Body of pancreas (tissue), 4 donors: ENCODE measurements at regions not wholly inside any gene's neighbourhood (a gene's known extent, or its start where the extent isn't known, plus 50 kb on each side); places are given as distances from the start of the nearest gene placed in this dataset.
A peak's percentile ranks its signal among the peaks of the same experiment; 100 is the strongest.
"Not testable (repeated sequence)": the region's sequence is repeated elsewhere in the genome, so short reads cannot be mapped to it uniquely, and the experiment has no call there.

ENCODE experiments used
- ATAC-seq: fragments of 150-250 bp; one replicate; pipeline ENCODE4 v1.9.1; 2016
- DNase-seq, 4 donors: peaks; one replicate each; pipeline ENCODE4 v3.0.0-alpha.2; 2019
- H3K27ac ChIP-seq, 4 donors: fragments of 200-600 bp; sonication (generic); 1 replicate in 3 of 4; 2 replicates in 1 of 4; pipeline versions ENCODE4 v1.5.1 to v1.6.1; 2016 to 2019; ENCODE audit warnings: mild to moderate bottlenecking in 1 of 4, mixed read lengths in 1 of 4, moderate library complexity in 1 of 4
- H3K27me3 ChIP-seq, 2 donors: fragments of 200-600 bp; sonication (generic); one replicate each; pipeline ENCODE4 v1.6.0; 2016; ENCODE audit warnings: mild to moderate bottlenecking in 1 of 2
- H3K36me3 ChIP-seq, 2 donors: fragments of 200-600 bp; sonication (generic); replicated peaks in 1 of 2; 2 replicates each; pipeline ENCODE4 v1.5.1; 2016; ENCODE audit warnings: low read depth in 2 of 2; ENCODE audit not compliant: insufficient read depth in 1 of 2
- H3K4me1 ChIP-seq: fragments of 200-600 bp; sonication (generic); one replicate; pipeline ENCODE4 v1.6.0; 2016
- H3K4me3 ChIP-seq, 2 donors: fragments of 200-600 bp; sonication (generic); 1 replicate in 1 of 2; 2 replicates in 1 of 2; pipeline ENCODE4 v1.5.1; 2016 to 2019
- H3K9me3 ChIP-seq, 3 donors: fragments of 200-600 bp; sonication (generic); 1 replicate in 2 of 3; 2 replicates in 1 of 3; pipeline ENCODE4 v1.5.1; 2016
- POLR2A ChIP-seq, 3 donors: fragments of 450-650 bp; IDR thresholded peaks; one replicate each; pipeline ENCODE4 v1.6.1; 2016; ENCODE audit warnings: antibody characterized with exemption in 3 of 3, mild to moderate bottlenecking in 2 of 3
- WGBS, 2 donors: methylation state at CpG; one replicate each; pipeline ENCODE4 v1.1.5; 2017; 5-methylcytosine and 5-hydroxymethylcytosine counted together
- intact Hi-C: fragments of 100-400 bp; cut with DNase I; formaldehyde crosslinking; loops from one replicate; pipeline ENCODE4 v1.15.1; 2023
- TF ChIP-seq, protein P1 (sequence below), 7 experiments: fragments of 450-650 bp in 4 of 7; fragments of 200-600 bp in 3 of 7; sonication (generic) in 3 of 7; IDR thresholded peaks; one replicate each; pipeline ENCODE4 v1.5.1; 2016 to 2019; ENCODE audit warnings: antibody characterized with exemption in 7 of 7

DNA sequence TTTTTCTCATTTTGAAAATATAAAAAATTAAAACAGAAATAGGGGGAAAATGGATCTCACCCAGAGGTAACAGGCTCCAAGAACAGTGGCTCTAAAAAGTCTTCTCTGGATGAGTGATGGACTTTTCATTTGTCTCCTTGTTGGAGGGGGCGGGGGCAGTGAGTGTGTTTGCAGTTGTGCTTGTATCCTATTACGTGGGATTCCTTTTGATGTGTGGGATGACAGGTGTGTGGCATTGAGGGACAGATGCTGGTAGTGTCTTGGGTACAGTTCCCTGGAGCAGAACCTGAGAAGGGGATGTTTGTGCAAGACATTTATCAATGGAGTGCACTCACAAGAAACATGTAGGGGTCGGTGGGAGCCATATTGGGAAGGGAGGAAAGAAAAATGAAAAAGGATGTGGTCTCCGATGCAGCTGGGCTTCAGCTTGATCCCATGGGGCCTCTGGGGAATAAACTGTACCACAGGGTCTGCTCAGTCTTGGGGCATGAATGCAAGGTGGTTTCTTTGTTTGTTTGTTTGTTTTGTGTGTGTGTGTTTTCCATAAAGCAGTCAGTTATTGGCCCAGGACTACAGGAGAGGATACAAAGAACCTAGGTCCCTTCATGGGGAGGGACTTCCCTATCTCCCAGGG is 120.0 kb upstream of the SLC35G4 start:
- ATAC-seq (no peak), DNase-seq (no peak)
- Histone ChIP-seq H3K4me3 (no peak overlapping the region), H3K4me1 (no peaks in the 10 kb centered on the region), H3K36me3 (no peaks in the 10 kb centered on the region), H3K27ac (no peak overlapping the region), H3K27me3 (no peaks in the 10 kb centered on the region), H3K9me3 (no peaks in the 10 kb centered on the region)
- WGBS, 2 donors = 60 to 66% methylated on average over 4 of the region's 4 CpGs
- TF ChIP-seq POLR2A (IDR thresholded peaks at IDR 0.05) = no peak
- TF ChIP-seq, protein P1, sequence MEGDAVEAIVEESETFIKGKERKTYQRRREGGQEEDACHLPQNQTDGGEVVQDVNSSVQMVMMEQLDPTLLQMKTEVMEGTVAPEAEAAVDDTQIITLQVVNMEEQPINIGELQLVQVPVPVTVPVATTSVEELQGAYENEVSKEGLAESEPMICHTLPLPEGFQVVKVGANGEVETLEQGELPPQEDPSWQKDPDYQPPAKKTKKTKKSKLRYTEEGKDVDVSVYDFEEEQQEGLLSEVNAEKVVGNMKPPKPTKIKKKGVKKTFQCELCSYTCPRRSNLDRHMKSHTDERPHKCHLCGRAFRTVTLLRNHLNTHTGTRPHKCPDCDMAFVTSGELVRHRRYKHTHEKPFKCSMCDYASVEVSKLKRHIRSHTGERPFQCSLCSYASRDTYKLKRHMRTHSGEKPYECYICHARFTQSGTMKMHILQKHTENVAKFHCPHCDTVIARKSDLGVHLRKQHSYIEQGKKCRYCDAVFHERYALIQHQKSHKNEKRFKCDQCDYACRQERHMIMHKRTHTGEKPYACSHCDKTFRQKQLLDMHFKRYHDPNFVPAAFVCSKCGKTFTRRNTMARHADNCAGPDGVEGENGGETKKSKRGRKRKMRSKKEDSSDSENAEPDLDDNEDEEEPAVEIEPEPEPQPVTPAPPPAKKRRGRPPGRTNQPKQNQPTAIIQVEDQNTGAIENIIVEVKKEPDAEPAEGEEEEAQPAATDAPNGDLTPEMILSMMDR (IDR thresholded peaks at IDR 0.05) = no peak
- intact Hi-C loops = no loop called here

DNA sequence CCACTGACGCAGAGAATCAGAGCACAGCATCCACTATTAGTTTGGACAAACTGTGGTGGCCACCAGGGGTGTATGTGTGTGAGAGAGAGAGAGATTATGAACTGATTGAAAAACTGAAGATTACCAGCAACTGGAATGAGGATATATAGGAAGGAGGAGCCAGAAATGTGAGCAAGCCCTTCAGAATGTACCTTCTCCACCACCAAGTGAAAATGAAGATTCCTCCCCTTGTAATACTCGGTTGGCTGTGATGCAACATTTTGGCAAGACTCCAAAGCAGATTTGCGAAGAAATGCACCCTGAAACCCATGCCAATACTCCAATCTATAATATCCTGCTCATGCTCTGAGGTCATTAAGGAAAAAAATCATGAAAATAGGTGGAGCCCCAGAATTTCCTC is 121.2 kb upstream of the SLC35G4 start:
- no peaks in the 10 kb centered on the region for H3K4me1 ChIP-seq
- DNase-seq = no peak
- no peaks in the 10 kb centered on the region for H3K9me3 ChIP-seq
- H3K36me3 ChIP-seq = no peaks in the 10 kb centered on the region
- no peak overlapping the region for H3K4me3 ChIP-seq
- TF ChIP-seq, protein P1 (IDR thresholded peaks at IDR 0.05) = no peak
- no peak for TF ChIP-seq POLR2A (IDR thresholded peaks at IDR 0.05)
- WGBS, 2 donors = 36 to 42% methylated on average over 3 of the region's 3 CpGs
- ATAC-seq = no peak
- intact Hi-C loops = no loop called here
- no peaks in the 10 kb centered on the region for H3K27me3 ChIP-seq
- H3K27ac ChIP-seq = no peak overlapping the region

DNA sequence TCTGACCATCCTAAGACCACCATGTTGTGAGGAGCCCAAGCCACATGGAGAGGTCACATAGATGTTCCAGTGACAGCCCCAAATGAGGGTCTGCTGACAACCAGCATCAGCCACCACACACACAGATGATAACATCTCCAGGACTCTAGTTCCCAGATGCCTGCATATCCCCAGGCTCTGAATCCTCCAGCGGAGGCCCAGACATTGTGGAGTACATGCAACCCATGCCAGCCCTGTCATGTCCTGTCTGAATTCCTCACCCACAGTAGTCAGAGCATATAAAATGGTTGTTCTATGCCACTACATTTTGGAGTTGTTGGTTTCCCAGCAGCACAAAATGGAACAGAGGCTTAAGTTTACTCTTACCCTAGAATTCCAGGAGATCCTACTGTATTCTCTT is 122.0 kb upstream of the SLC35G4 start:
- H3K36me3 ChIP-seq = no peaks in the 10 kb centered on the region
- no peaks in the 10 kb centered on the region for H3K27me3 ChIP-seq
- H3K9me3 ChIP-seq = no peaks in the 10 kb centered on the region
- intact Hi-C loops = no loop called here
- no peaks in the 10 kb centered on the region for H3K4me1 ChIP-seq
- ATAC-seq = no peak
- WGBS, 2 donors = 73 to 83% methylated on average over 1 of the region's 1 CpG
- TF ChIP-seq POLR2A (IDR thresholded peaks at IDR 0.05) = no peak
- TF ChIP-seq, protein P1 (IDR thresholded peaks at IDR 0.05) = no peak
- DNase-seq = no peak
- no peak overlapping the region for H3K27ac ChIP-seq
- no peak overlapping the region for H3K4me3 ChIP-seq

DNA sequence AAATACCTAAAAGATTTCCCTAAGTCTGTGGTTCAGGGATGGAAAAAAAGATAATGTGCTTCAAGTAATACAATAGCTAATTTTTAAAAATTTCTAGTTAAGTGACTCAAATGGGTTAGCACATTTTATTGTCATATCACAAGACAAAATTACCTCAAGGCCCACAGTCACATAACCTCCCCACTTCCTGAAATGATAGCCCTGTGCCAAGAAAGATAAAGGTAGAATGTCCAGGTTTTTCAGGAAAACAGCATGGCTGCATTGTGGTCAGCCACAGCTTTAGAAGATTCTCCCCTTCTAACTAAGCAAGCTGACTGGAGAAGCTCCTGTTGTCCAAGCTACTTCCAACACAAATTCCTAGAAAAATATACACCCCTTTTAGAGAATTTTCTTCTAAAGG is 127.1 kb upstream of the SLC35G4 start:
- no peak for ATAC-seq
- H3K27ac ChIP-seq = no peak overlapping the region
- no peak for DNase-seq
- H3K9me3 ChIP-seq = no peaks in the 10 kb centered on the region
- intact Hi-C loops = no loop called here
- no peak for TF ChIP-seq POLR2A (IDR thresholded peaks at IDR 0.05)
- TF ChIP-seq, protein P1 (IDR thresholded peaks at IDR 0.05) = no peak
- no peaks in the 10 kb centered on the region for H3K4me1 ChIP-seq
- no peak overlapping the region for H3K4me3 ChIP-seq
- no peaks in the 10 kb centered on the region for H3K27me3 ChIP-seq
- H3K36me3 ChIP-seq = no peaks in the 10 kb centered on the region

DNA sequence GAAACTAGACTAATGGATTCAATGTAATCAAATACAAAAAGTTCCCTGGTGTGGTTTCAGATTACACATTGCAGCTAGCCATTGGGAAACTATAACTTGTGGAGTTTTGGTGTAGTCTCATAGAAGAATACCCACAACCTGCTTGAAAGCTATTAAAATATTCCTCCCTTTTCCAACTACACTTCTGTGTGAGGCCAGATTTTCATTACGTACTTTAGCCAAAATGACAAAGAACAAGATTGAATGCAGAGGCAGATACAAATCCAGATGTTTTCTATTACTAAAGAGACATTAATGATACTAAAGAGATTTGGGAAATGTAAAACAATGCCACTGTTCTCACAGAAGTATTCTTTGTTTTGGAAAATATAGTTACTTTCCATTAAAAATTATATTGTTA is 128.7 kb upstream of the SLC35G4 start:
- 83 to 91% methylated on average over 1 of the region's 1 CpG for WGBS, 2 donors
- intact Hi-C loops = no loop called here
- TF ChIP-seq, protein P1 (IDR thresholded peaks at IDR 0.05) = no peak
- no peak for TF ChIP-seq POLR2A (IDR thresholded peaks at IDR 0.05)
- H3K27ac ChIP-seq = no peak overlapping the region
- H3K4me1 ChIP-seq = no peaks in the 10 kb centered on the region
- no peak for ATAC-seq
- no peaks in the 10 kb centered on the region for H3K36me3 ChIP-seq
- DNase-seq = no peak
- no peaks in the 10 kb centered on the region for H3K9me3 ChIP-seq
- no peak overlapping the region for H3K4me3 ChIP-seq
- no peaks in the 10 kb centered on the region for H3K27me3 ChIP-seq

DNA sequence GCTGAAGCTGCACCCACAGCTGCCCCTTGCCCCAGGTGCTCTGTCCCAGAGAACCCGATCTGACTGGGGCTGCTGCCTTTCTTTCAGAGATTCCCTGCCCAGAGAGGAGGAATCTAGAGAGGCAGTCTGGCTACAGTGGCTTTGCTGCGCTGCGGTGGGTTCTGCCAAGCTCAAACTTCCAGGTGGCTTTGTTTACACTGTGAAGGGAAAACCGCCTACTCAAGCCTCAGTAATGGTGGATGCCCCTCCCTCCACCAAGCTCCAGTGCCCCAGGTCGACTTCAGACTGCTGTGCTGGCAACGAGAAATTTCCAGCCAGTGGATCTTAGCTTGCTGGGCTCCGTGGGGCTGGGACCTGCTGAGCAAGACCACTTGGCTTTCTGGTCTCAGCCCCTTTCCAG is 130.4 kb upstream of the SLC35G4 start:
- intact Hi-C loops, H3K27me3 ChIP-seq, H3K4me1 ChIP-seq, H3K4me3 ChIP-seq, H3K9me3 ChIP-seq, H3K36me3 ChIP-seq, H3K27ac ChIP-seq, ATAC-seq: not testable (repeated sequence)
- DNase-seq = peak in 1 of 4 donors; percentile 6
- WGBS, 2 donors = 32% methylated on average over 7 of the region's 7 CpGs; no CpG with 5 or more reads in 1 of the 2 donors
